Gastroesophageal sphincter (tissue), 4 donors: ENCODE measurements at regions not wholly inside any gene's neighbourhood (a gene's known extent, or its start where the extent isn't known, plus 50 kb on each side); places are given as distances from the start of the nearest gene placed in this dataset.

Experiments used
- ATAC-seq: fragments of 150-250 bp; one replicate; pipeline ENCODE4 v1.9.1; 2016; ENCODE audit warnings: mild to moderate bottlenecking, moderate library complexity
- H3K27ac ChIP-seq, 4 donors: fragments of 200-600 bp; sonication (generic) in 3 of 4; 1 replicate in 3 of 4; 2 replicates in 1 of 4; pipeline ENCODE4 v1.5.1; 2016 to 2019
- H3K27me3 ChIP-seq: fragments of 200-600 bp; sonication (generic); one replicate; pipeline ENCODE4 v1.5.1; 2019
- H3K36me3 ChIP-seq, 2 donors: fragments of 200-600 bp; sonication (generic); one replicate each; pipeline ENCODE4 v1.5.1; 2019; ENCODE audit warnings: control low read depth in 1 of 2
- H3K4me1 ChIP-seq, 3 donors: fragments of 200-600 bp; sonication (generic); 1 replicate in 2 of 3; 2 replicates in 1 of 3; pipeline ENCODE4 v1.5.1; 2016 to 2019; ENCODE audit warnings: control low read depth in 2 of 3
- H3K4me3 ChIP-seq, 2 donors: fragments of 200-600 bp; sonication (generic); one replicate each; pipeline ENCODE4 v1.5.1; 2019; ENCODE audit warnings: mild to moderate bottlenecking in 1 of 2, moderate library complexity in 1 of 2
- H3K9me3 ChIP-seq, 3 donors: fragments of 200-600 bp; sonication (generic); one replicate each; pipeline ENCODE4 v1.5.1; 2017 to 2019; ENCODE audit warnings: control low read depth in 2 of 3
- EP300 ChIP-seq: sonication (generic); formaldehyde crosslinking; IDR thresholded peaks from one replicate; pipeline ENCODE4 v1.6.1; 2017; ENCODE audit warnings: antibody characterized with exemption, mild to moderate bottlenecking
- POLR2A ChIP-seq, 2 donors: fragments of 450-650 bp; IDR thresholded peaks; one replicate each; pipeline ENCODE4 v1.6.1; 2017; ENCODE audit warnings: antibody characterized with exemption in 2 of 2, mild to moderate bottlenecking in 2 of 2, moderate library complexity in 1 of 2
- POLR2AphosphoS5 ChIP-seq: sonication (generic); formaldehyde crosslinking; IDR thresholded peaks from one replicate; pipeline ENCODE4 v1.6.1; 2017; ENCODE audit warnings: antibody characterized with exemption
- WGBS, 2 donors: methylation state at CpG; one replicate each; pipeline ENCODE4 v1.1.5; 2018; ENCODE audit warnings: low coverage in 1 of 2; 5-methylcytosine and 5-hydroxymethylcytosine counted together
- TF ChIP-seq, protein P1 (sequence below), 4 experiments: fragments of 200-600 bp in 2 of 4; fragments of 450-650 bp in 2 of 4; sonication (generic) in 1 of 4; IDR thresholded peaks; one replicate each; pipeline ENCODE4 v1.5.1; 2017 to 2019; ENCODE audit warnings: antibody characterized with exemption in 4 of 4, mild to moderate bottlenecking in 2 of 4, moderate library complexity in 2 of 4

- no peaks in the 10 kb centered on the region for H3K27me3 ChIP-seq
- H3K36me3 ChIP-seq, result peaks cover 0 to 28% of the 10 kb centered on the region in 2 donors
- TF ChIP-seq, protein P1, sequence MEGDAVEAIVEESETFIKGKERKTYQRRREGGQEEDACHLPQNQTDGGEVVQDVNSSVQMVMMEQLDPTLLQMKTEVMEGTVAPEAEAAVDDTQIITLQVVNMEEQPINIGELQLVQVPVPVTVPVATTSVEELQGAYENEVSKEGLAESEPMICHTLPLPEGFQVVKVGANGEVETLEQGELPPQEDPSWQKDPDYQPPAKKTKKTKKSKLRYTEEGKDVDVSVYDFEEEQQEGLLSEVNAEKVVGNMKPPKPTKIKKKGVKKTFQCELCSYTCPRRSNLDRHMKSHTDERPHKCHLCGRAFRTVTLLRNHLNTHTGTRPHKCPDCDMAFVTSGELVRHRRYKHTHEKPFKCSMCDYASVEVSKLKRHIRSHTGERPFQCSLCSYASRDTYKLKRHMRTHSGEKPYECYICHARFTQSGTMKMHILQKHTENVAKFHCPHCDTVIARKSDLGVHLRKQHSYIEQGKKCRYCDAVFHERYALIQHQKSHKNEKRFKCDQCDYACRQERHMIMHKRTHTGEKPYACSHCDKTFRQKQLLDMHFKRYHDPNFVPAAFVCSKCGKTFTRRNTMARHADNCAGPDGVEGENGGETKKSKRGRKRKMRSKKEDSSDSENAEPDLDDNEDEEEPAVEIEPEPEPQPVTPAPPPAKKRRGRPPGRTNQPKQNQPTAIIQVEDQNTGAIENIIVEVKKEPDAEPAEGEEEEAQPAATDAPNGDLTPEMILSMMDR (IDR thresholded peaks at IDR 0.05), result no peak
- no peak for TF ChIP-seq EP300
- no peak for TF ChIP-seq POLR2AphosphoS5
- no peaks in the 10 kb centered on the region for H3K9me3 ChIP-seq
- peaks cover 9 to 31% (median 10%) of the 10 kb centered on the region in 3 donors for H3K4me1 ChIP-seq
- peak overlapping the region in 2 of 4 donors; percentile 8 to 68 for H3K27ac ChIP-seq
- no peak for ATAC-seq
- H3K4me3 ChIP-seq, result no peak overlapping the region
- WGBS, 2 donors, result 90 to 92% methylated on average over 1 of the region's 1 CpG
Observed at GRCh38 chr18:46261799-46262198, 157.6 kb downstream of the HAUS1 start.

GRCh38 chr18:46262856-46263255 lies 158.7 kb downstream of the HAUS1 start:
- peaks cover 0 to 31% of the 10 kb centered on the region in 2 donors for H3K36me3 ChIP-seq
- no peaks in the 10 kb centered on the region for H3K27me3 ChIP-seq
- H3K4me3 ChIP-seq, result no peak overlapping the region
- no peaks in the 10 kb centered on the region for H3K9me3 ChIP-seq
- peak overlapping the region in 1 of 4 donors; percentile 11 for H3K27ac ChIP-seq
- ATAC-seq, result no peak
- 93 to 100% methylated on average over 1 to 3 of the region's 4 CpGs for WGBS, 2 donors
- TF ChIP-seq POLR2A (IDR thresholded peaks at IDR 0.05) (no peak), POLR2AphosphoS5 (no peak), EP300 (no peak)
- TF ChIP-seq, protein P1 (IDR thresholded peaks at IDR 0.05), result no peak
- peaks cover 9 to 31% (median 10%) of the 10 kb centered on the region in 3 donors for H3K4me1 ChIP-seq

- WGBS, 2 donors, result 64 to 75% methylated on average over 1 of the region's 1 CpG
- Histone ChIP-seq H3K4me1 (peaks cover 9 to 31% (median 10%) of the 10 kb centered on the region in 3 donors), H3K27me3 (no peaks in the 10 kb centered on the region), H3K4me3 (no peak overlapping the region), H3K27ac (peak overlapping the region in 1 of 4 donors; percentile 11), H3K9me3 (no peaks in the 10 kb centered on the region), H3K36me3 (peaks cover 0 to 40% of the 10 kb centered on the region in 2 donors)
- TF ChIP-seq, protein P1 (IDR thresholded peaks at IDR 0.05), result no peak
- TF ChIP-seq POLR2AphosphoS5, result no peak
- no peak for TF ChIP-seq POLR2A (IDR thresholded peaks at IDR 0.05)
- TF ChIP-seq EP300, result no peak
- no peak for ATAC-seq
Observed at GRCh38 chr18:46264255-46264654, 160.1 kb downstream of the HAUS1 start.

- Histone ChIP-seq H3K4me1 (peaks cover 5 to 23% (median 6%) of the 10 kb centered on the region in 3 donors), H3K9me3 (no peaks in the 10 kb centered on the region), H3K36me3 (peaks cover 0 to 40% of the 10 kb centered on the region in 2 donors), H3K27ac (no peak overlapping the region), H3K27me3 (no peaks in the 10 kb centered on the region), H3K4me3 (no peak overlapping the region)
- no peak for TF ChIP-seq EP300
- TF ChIP-seq, protein P1 (IDR thresholded peaks at IDR 0.05), result no peak
- no peak for TF ChIP-seq POLR2AphosphoS5
- TF ChIP-seq POLR2A (IDR thresholded peaks at IDR 0.05), result no peak
- 78 to 87% methylated on average over 4 of the region's 4 CpGs for WGBS, 2 donors
- ATAC-seq, result no peak
Observed at GRCh38 chr18:46265196-46266156, 161.3 kb downstream of the HAUS1 start.

GRCh38 chr18:46266473-46266872 lies 162.3 kb downstream of the HAUS1 start:
- H3K4me1 ChIP-seq, result peaks cover 0 to 15% (median 0%) of the 10 kb centered on the region in 3 donors
- no peak for ATAC-seq
- no peaks in the 10 kb centered on the region for H3K9me3 ChIP-seq
- no peaks in the 10 kb centered on the region for H3K27me3 ChIP-seq
- TF ChIP-seq, protein P1 (IDR thresholded peaks at IDR 0.05), result no peak
- TF ChIP-seq EP300, result no peak
- TF ChIP-seq POLR2AphosphoS5, result no peak
- TF ChIP-seq POLR2A (IDR thresholded peaks at IDR 0.05), result no peak
- H3K36me3 ChIP-seq, result peaks cover 0 to 40% of the 10 kb centered on the region in 2 donors
- H3K4me3 ChIP-seq, result no peak overlapping the region
- H3K27ac ChIP-seq, result no peak overlapping the region
- 73 to 83% methylated on average over 3 of the region's 3 CpGs for WGBS, 2 donors
